ENCODE measurements at regions not wholly inside any gene's neighbourhood (a gene's known extent, or its start where the extent isn't known, plus 50 kb on each side); places are given as distances from the start of the nearest gene placed in this dataset.

DNA sequence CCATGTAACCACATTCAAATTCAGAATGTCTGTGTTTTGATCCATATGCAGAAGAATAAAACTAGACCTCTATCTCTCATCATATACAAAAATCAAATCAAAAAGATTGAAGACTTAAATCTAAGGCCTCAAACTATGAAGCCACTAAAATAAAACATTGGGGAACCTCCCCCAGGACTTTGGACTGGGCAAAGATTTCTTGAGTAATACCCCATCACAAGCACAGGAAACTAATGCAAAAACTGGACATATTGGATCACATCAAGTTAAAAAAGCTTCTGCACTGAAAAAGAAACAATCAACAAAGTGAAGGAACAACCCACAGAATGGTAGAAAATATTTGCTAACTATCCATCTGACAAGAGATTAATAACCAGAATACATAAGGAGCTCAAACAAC lies 266.8 kb downstream of the EPM2A start:
- TF ChIP-seq, protein P1, sequence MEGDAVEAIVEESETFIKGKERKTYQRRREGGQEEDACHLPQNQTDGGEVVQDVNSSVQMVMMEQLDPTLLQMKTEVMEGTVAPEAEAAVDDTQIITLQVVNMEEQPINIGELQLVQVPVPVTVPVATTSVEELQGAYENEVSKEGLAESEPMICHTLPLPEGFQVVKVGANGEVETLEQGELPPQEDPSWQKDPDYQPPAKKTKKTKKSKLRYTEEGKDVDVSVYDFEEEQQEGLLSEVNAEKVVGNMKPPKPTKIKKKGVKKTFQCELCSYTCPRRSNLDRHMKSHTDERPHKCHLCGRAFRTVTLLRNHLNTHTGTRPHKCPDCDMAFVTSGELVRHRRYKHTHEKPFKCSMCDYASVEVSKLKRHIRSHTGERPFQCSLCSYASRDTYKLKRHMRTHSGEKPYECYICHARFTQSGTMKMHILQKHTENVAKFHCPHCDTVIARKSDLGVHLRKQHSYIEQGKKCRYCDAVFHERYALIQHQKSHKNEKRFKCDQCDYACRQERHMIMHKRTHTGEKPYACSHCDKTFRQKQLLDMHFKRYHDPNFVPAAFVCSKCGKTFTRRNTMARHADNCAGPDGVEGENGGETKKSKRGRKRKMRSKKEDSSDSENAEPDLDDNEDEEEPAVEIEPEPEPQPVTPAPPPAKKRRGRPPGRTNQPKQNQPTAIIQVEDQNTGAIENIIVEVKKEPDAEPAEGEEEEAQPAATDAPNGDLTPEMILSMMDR (IDR thresholded peaks at IDR 0.05), result no peak
- no peak for TF ChIP-seq ZFX (IDR thresholded peaks at IDR 0.05; ENCODE audit: borderline replicate concordance)

All from 22Rv1 (cell line).